ENCODE measurements at regions not wholly inside any gene's neighbourhood (a gene's known extent, or its start where the extent isn't known, plus 50 kb on each side); places are given as distances from the start of the nearest gene placed in this dataset.

- H3K9me3 ChIP-seq = no peaks in the 10 kb centered on the region
- H3K4me1 ChIP-seq (ENCODE audit: low read depth) = no peaks in the 10 kb centered on the region
- DNase-seq (no peak), ATAC-seq (no peak)
- no peaks in the 10 kb centered on the region for H3K36me3 ChIP-seq (ENCODE audit: low read depth)
- no peak overlapping the region for H3K4me3 ChIP-seq
- TF ChIP-seq CTCF (IDR thresholded peaks at IDR 0.05) = no peak
- intact Hi-C loops (cut with DNase I, micrococcal nuclease) = no loop called here
Observed at GRCh38 chr3:106124818-106125217, 256.0 kb upstream of the CBLB start.

GRCh38 chr3:106125321-106125720, 256.5 kb upstream of the CBLB start:
- Histone ChIP-seq H3K4me1 (ENCODE audit: low read depth) (no peaks in the 10 kb centered on the region), H3K4me3 (no peak overlapping the region), H3K9me3 (no peaks in the 10 kb centered on the region), H3K36me3 (ENCODE audit: low read depth) (no peaks in the 10 kb centered on the region)
- no peak for TF ChIP-seq CTCF (IDR thresholded peaks at IDR 0.05)
- no peak for DNase-seq
- no peak for ATAC-seq
- intact Hi-C loops (cut with DNase I, micrococcal nuclease) = no loop called here

- no peak for TF ChIP-seq CTCF (IDR thresholded peaks at IDR 0.05)
- intact Hi-C loops (cut with DNase I, micrococcal nuclease) = no loop called here
- ATAC-seq (no peak), DNase-seq (no peak)
- Histone ChIP-seq H3K9me3 (no peaks in the 10 kb centered on the region), H3K4me3 (no peak overlapping the region), H3K4me1 (ENCODE audit: low read depth) (no peaks in the 10 kb centered on the region), H3K36me3 (ENCODE audit: low read depth) (no peaks in the 10 kb centered on the region)
Observed at GRCh38 chr3:106126067-106126845, 257.4 kb upstream of the CBLB start.

- TF ChIP-seq CTCF (IDR thresholded peaks at IDR 0.05) = no peak
- H3K9me3 ChIP-seq = no peaks in the 10 kb centered on the region
- ATAC-seq = no peak
Observed at GRCh38 chr3:106126846-106127235, 258.0 kb upstream of the CBLB start.

GRCh38 chr3:106129939-106130338, 261.1 kb upstream of the CBLB start:
- DNase-seq = no peak
- no peak overlapping the region for H3K4me3 ChIP-seq
- no peak for TF ChIP-seq CTCF (IDR thresholded peaks at IDR 0.05)
- H3K4me1 ChIP-seq (ENCODE audit: low read depth) = no peaks in the 10 kb centered on the region
- no peaks in the 10 kb centered on the region for H3K9me3 ChIP-seq
- H3K36me3 ChIP-seq (ENCODE audit: low read depth) = no peaks in the 10 kb centered on the region
- ATAC-seq = no peak
- intact Hi-C loops (cut with DNase I, micrococcal nuclease) = no loop called here

More at GRCh38 chr3:106126846-106127235, 258.0 kb upstream of the CBLB start:
- no peaks in the 10 kb centered on the region for H3K36me3 ChIP-seq (ENCODE audit: low read depth)
- no peaks in the 10 kb centered on the region for H3K4me1 ChIP-seq (ENCODE audit: low read depth)
- H3K4me3 ChIP-seq = no peak overlapping the region
- DNase-seq = no peak
- intact Hi-C loops (cut with DNase I, micrococcal nuclease) = no loop called here

Data from mucosa of descending colon (tissue), 3 donors.